ENCODE measurements at regions not wholly inside any gene's neighbourhood (a gene's known extent, or its start where the extent isn't known, plus 50 kb on each side); places are given as distances from the start of the nearest gene placed in this dataset.
"Not testable (repeated sequence)": the region's sequence is repeated elsewhere in the genome, so short reads cannot be mapped to it uniquely, and the experiment has no call there.

GRCh38 chr20:29319725-29320124, 1937.7 kb upstream of the DEFB115 start:
- no peak for DNase-seq (ENCODE audit: low spot score)
- FAIRE-seq = no peak

- not testable (repeated sequence) for FAIRE-seq; DNase-seq (ENCODE audit: low spot score)
Measured at GRCh38 chr20:29320216-29320949, 1937.1 kb upstream of the DEFB115 start.

DNA sequence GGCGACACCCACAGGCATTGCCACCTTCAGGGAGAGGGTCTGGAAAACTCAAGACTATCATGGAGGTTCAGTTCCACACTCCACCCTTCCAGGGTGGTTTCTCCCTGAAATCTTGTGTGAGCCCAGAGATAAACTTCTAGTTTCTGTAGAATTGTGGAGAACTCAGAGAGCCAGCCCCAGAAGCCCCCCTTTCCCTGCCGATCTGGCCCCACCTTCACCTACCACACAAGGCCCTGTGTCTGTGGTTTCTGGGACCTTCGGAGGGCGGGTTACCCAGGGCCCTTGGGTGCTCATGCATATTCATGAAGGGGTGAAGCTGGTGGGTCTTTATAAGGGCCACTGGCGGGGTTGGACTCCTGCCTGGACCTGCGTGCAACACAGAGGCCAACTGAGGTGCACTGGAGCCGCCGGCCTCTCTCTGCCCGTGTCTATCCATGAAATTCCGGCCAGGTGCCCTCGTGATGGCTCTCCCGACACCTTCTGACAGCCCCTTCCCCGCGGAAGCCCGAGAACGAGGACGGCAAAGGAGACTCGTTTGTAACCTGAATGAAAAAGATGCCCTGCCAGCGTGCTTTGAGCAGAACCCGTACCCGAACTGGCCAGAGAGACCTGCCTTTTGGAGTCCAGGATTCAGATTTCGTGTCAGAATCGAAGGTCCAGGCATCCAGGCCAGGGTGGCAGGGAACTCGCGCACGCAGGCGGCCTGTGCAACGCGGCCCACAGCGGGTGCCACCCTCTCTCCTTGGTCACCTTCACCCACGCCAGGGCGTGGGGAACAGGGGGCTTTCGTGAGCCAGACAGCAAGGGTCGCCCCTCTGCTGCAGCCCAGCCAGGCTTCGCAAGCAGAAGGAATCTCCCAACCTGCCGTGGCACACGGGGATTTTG, 1933.6 kb upstream of the DEFB115 start:
- DNase-seq (ENCODE audit: low spot score); FAIRE-seq: not testable (repeated sequence)

- DNase-seq (ENCODE audit: low spot score); FAIRE-seq: not testable (repeated sequence)
Measured at GRCh38 chr20:29324516-29325303, 1932.8 kb upstream of the DEFB115 start.

DNA sequence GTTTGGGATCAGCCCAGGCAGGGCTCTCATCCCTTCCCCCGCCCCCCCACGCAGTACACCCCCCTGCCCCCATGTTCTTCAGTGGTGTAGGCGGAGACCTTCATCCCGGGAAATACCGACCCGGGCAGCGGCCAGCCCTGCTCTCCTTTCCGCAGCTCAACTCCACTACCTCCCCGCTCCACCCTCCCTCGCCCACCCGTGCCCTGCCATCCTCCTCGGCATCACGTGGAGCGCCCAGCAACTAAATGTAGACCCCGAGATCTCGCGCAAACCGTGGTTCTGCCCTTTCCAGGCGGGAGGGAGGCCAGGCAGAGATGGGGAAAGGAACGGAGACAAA, 1932.2 kb upstream of the DEFB115 start:
- FAIRE-seq = no peak
- DNase-seq (ENCODE audit: low spot score) = no peak

DNA sequence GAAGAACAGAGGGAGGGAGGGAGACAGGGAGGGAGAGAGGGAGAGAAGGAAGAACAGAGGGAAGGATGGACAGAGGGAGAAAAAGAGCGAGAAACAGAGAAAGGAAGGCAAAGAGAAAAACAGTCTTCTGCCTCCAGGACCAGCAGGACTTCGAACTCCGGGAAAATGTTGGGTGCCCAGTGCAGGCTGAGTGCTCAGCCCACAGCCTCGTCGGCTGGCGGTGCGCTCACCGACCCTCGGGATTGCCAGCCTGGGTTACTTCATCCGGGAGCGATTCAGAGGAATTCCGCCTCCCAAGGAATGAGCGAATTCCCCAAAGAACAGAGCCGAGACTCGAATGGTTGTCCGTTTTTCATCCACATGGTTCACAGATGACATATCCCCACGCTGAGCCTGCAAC, 1931.7 kb upstream of the DEFB115 start:
- DNase-seq (ENCODE audit: low spot score); FAIRE-seq: not testable (repeated sequence)

GRCh38 chr20:29326376-29327070, 1930.9 kb upstream of the DEFB115 start:
- FAIRE-seq (no peak), DNase-seq (ENCODE audit: low spot score) (no peak)

- FAIRE-seq; DNase-seq (ENCODE audit: low spot score): not testable (repeated sequence)
Measured at GRCh38 chr20:29327600-29328420, 1929.7 kb upstream of the DEFB115 start.

GRCh38 chr20:29330429-29331115, 1926.9 kb upstream of the DEFB115 start:
- not testable (repeated sequence) for FAIRE-seq; DNase-seq (ENCODE audit: low spot score)

GRCh38 chr20:29349836-29350235, 1907.6 kb upstream of the DEFB115 start:
- FAIRE-seq (no peak), DNase-seq (ENCODE audit: low spot score) (no peak)

DNA sequence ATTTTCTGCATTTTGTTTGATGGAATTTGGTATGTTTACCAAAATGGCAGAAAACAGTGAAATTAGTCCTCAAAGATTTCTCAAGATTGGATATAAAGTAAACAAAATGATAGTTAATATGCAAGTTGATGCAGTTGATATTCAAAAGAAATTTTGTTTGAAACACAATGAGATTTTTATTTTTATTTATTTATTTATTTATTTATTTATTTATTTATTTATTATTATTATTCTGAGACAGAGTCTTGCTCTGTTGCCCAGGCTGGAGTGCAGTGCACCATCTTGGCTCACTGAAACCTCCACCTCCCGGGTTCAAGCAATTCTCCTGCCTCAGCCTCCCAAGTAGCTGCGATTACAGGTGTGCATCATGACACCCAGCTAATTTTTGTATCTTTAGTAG, 1881.5 kb upstream of the DEFB115 start:
- not testable (repeated sequence) for DNase-seq (ENCODE audit: low spot score); FAIRE-seq

GRCh38 chr20:29392853-29393252, 1864.6 kb upstream of the DEFB115 start:
- DNase-seq (ENCODE audit: low spot score); FAIRE-seq: not testable (repeated sequence)

DNA sequence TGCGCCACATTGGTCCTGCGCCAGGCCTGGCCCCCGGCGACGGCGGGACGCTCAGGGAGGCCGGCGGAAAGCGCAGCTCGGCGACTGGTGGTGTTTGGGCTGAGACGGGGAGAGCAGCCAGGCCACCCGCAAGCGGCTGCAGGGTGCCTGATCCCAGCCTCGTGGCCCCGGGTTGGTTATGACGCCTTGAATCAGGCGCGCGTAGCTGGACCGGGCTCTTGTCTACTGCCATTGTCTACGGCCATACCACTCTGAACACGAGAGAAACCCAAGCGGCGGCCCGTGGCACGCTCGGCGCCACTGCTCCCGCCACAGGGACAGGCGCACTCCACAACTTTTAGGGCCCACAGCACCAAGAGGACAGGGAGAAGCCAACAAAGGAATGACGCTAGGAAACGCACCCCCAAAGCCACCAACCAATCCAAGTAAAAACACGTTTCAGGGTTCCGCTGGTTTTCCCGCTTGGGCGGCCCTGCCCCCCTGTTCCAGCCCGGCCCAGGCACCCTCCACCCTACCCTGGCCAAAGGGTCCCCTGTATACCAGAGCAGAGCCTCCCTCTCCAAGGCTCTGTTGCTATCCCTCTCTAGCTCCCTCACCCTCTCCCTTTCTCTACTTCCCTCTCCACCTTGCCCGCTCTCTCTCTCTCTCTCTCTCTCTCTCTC, 1849.3 kb upstream of the DEFB115 start:
- FAIRE-seq (no peak), DNase-seq (ENCODE audit: low spot score) (no peak)

DNA sequence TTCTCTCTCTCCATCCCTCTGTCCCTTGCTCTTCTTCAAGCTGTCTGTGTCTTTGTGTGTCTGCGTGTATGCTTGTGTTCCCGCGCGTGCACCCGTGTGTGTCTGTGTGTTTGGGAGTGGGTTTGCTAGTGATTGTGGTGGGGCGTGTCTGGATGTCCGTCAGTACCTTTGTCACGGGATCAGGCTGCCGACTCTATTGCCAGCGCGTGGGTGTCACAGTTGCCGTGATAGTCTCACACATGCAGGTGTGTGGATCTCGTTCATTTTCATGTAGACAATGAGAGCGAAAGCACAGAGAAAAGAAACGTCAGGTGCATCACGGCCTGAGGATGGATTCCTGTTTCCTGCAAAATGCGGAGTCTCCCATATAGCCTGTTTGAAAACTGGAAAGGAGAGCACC, 1848.8 kb upstream of the DEFB115 start:
- not testable (repeated sequence) for DNase-seq (ENCODE audit: low spot score); FAIRE-seq

DNA sequence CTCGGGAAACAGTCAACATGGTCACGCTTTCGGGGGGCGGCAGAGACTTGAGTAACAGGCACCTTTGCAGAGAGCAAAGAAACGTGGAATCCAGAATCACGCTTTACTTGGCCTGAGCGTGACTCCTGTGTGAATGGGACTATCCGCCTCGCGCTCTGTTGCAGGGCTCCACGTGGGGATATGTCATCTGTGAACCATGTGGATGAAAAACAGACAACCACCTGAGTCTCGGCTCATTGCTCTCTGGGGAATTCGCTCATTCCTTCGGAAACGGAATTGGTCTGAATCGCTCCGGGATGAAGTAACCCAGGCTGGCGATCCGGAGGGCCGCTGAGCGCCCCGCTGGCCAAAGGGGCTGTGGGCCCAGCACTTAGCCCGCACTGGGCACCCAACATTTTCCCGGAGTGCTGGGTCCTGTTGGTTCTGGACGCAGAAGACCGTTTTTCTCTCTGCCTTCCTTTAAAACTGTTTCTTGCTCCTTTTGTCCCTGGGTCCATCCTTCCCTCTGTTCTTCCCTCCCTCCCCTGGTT, 1848.2 kb upstream of the DEFB115 start:
- not testable (repeated sequence) for FAIRE-seq

DNA sequence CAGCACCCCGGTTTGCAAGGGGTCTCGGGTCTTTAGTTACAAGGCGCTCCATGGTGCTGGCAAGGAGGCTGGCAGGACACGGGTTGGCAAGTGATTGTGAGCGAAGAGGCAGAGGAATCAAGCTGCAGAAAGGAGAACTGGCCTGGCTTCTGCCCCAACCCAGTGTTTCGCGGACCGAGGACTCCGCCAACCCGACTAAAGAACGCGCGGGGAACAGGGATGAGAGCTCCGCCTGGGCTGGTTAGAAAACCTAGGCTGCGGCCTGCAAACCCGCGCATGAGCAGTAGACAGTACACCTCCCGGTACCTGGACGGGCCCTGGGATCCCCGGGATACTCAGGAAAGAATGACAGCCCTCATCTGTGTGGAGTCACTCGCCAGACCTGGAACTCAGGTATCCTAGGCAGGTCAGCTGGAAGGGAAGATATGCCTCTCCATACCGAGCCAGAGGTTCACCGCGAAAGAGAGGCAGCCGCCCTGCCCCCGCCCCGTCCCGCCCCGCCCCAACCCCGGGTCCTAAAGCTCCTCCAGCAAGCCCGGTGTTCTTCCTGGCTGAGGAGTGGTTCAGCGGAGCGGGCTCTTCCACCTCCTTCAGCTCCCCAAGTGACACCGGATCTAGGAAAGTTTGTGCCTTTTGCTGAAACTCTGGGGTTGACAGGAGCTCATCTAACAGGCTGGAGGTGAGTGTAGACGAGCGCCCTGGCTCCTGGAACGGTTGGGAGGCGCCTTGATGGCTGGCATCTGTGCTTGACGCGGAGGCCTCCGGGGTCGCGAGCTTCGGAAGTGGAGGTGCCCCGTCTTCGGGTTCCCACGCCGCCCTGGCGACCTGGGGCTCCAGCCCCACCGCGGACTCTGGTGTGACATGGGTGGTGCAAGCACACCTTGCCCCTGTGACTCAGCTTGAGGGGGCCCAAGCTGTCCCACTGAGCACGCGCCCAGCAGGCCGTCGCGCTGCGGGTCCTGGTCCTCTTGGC, 1847.3 kb upstream of the DEFB115 start:
- FAIRE-seq = no peak
- no peak for DNase-seq (ENCODE audit: low spot score)

More for the DNA sequence above, 1848.2 kb upstream of the DEFB115 start:
- DNase-seq (ENCODE audit: low spot score) = not testable (repeated sequence)

DNA sequence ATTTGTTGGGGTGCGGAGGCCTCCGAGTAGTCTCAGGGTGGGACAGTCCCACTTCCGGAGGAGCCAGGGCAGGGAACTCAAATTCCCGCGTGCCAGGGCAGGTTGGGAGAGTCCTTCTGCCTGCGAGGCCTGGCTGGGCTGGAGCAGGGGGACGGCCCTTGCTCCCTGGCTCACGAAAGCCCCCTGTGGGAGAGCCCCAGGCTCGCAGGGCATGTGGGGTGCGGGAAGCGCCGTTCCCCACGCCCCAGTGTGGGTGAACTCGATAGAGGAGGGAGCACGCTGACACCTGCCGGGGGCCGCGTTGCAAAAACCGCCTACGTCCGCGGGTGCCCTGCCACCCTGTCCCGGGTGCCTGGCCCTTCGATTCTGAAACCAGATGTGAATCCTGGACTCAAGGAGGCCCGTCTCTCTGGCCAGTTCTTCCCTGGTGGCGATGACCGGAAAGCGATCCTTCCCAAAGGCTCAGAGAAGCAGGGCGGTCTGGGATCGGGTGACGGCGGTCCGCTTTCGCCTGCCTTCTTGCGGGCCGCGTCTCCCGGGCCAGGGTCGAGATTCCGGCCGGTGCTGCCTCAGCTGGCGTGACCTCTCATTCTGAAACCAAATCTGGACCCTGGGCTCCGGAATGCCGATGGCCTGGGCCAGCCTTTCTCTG, 1846.5 kb upstream of the DEFB115 start:
- FAIRE-seq (no peak), DNase-seq (ENCODE audit: low spot score) (no peak)
